ENCODE measurements at regions not wholly inside any gene's neighbourhood (a gene's known extent, or its start where the extent isn't known, plus 50 kb on each side); places are given as distances from the start of the nearest gene placed in this dataset.
"Not testable (repeated sequence)": the region's sequence is repeated elsewhere in the genome, so short reads cannot be mapped to it uniquely, and the experiment has no call there.

GRCh38 chr16:62276637-62277036, 240.4 kb upstream of the CDH8 start:
- H3K27ac ChIP-seq: no peak overlapping the region
- TF ChIP-seq, protein P1, sequence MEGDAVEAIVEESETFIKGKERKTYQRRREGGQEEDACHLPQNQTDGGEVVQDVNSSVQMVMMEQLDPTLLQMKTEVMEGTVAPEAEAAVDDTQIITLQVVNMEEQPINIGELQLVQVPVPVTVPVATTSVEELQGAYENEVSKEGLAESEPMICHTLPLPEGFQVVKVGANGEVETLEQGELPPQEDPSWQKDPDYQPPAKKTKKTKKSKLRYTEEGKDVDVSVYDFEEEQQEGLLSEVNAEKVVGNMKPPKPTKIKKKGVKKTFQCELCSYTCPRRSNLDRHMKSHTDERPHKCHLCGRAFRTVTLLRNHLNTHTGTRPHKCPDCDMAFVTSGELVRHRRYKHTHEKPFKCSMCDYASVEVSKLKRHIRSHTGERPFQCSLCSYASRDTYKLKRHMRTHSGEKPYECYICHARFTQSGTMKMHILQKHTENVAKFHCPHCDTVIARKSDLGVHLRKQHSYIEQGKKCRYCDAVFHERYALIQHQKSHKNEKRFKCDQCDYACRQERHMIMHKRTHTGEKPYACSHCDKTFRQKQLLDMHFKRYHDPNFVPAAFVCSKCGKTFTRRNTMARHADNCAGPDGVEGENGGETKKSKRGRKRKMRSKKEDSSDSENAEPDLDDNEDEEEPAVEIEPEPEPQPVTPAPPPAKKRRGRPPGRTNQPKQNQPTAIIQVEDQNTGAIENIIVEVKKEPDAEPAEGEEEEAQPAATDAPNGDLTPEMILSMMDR (conservative IDR thresholded peaks at IDR 0.05): no peak
- TF ChIP-seq ZFX (IDR thresholded peaks at IDR 0.05): no peak

GRCh38 chr16:62272035-62272434, 235.8 kb upstream of the CDH8 start:
- H3K27ac ChIP-seq: no peak overlapping the region
- TF ChIP-seq, protein P1 (conservative IDR thresholded peaks at IDR 0.05): no peak
- TF ChIP-seq ZFX (IDR thresholded peaks at IDR 0.05): no peak

DNA sequence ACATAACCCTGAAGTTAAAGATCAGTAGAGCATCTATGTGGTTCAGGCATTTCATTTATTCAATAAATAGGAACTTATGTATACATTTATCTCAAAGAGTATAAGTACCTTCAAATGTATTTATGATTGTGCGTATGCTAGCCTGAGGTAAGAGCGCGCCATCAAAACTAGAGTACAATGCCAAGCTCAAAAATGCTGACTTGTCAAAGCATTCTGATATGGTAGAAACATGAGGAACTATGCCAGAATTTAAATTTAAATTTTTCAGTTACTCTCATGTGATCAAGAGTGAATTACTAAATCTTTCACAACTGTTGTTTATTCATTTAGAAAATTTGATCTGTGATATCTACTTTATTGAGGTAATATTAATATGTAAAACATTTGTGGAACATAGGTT, 225.5 kb upstream of the CDH8 start:
- no peak overlapping the region for H3K27ac ChIP-seq
- TF ChIP-seq, protein P1 (conservative IDR thresholded peaks at IDR 0.05): no peak
- TF ChIP-seq ZFX (IDR thresholded peaks at IDR 0.05): no peak

- H3K27ac ChIP-seq: not testable (repeated sequence)
Measured at GRCh38 chr16:62258931-62259435, 222.7 kb upstream of the CDH8 start.

DNA sequence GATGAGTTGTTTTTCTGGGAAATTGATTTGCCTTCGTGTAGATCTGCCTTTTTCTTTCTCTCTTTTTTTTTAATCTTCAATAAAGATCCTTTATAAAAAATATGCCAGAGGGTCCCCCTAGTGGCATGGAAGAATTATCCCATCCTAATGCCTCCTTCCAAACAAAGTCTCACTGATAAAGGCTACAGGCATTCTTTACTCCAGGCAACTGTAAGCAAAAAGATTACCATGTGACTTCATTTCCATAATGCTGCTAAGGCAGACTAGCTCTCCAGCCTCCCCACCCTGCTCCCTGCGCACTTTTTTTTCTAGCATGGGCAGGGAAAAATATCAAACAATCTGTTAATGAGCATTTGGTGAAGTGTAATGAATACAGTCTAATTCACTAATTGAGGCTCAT, 220.2 kb upstream of the CDH8 start:
- no peak overlapping the region for H3K27ac ChIP-seq
- TF ChIP-seq ZFX (IDR thresholded peaks at IDR 0.05): no peak
- TF ChIP-seq, protein P1 (conservative IDR thresholded peaks at IDR 0.05): peak; percentile 50

- TF ChIP-seq, protein P1 (conservative IDR thresholded peaks at IDR 0.05): no peak
- TF ChIP-seq ZFX (IDR thresholded peaks at IDR 0.05): no peak
- no peak overlapping the region for H3K27ac ChIP-seq
Measured at GRCh38 chr16:62254847-62255246, 218.6 kb upstream of the CDH8 start.

- H3K27ac ChIP-seq: no peak overlapping the region
- TF ChIP-seq, protein P1 (conservative IDR thresholded peaks at IDR 0.05): no peak
- no peak for TF ChIP-seq ZFX (IDR thresholded peaks at IDR 0.05)
Measured at GRCh38 chr16:62254372-62254771, 218.1 kb upstream of the CDH8 start.

GRCh38 chr16:62253966-62254365, 217.7 kb upstream of the CDH8 start:
- TF ChIP-seq, protein P1 (conservative IDR thresholded peaks at IDR 0.05): no peak
- TF ChIP-seq ZFX (IDR thresholded peaks at IDR 0.05): no peak
- H3K27ac ChIP-seq: no peak overlapping the region

All from C4-2B (cell line).